ENCODE measurements at regions not wholly inside any gene's neighbourhood (a gene's known extent, or its start where the extent isn't known, plus 50 kb on each side); places are given as distances from the start of the nearest gene placed in this dataset.

- DNase-seq: no peak
- Mint-ChIP-seq H3K4me3 (no peak overlapping the region), H3K27ac (no peak overlapping the region), H3K9me3 (peaks cover 3 to 11% (median 6%) of the 10 kb centered on the region in 3 donors), H3K36me3 (no peaks in the 10 kb centered on the region), H3K4me1 (no peaks in the 10 kb centered on the region), H3K27me3 (no peaks in the 10 kb centered on the region)
- H3K36me3 ChIP-seq (ENCODE audit: control insufficient read depth in 2 of 2, extremely low read depth in 1 of 2, insufficient read depth in 1 of 2, low read length in 1 of 2): no peaks in the 10 kb centered on the region
- ChIA-PET POLR2A (no interaction called here), CTCF (no interaction called here)
- 68% methylated on average over 2 of the region's 2 CpGs for WGBS (ENCODE audit: insufficient coverage)
- no peaks in the 10 kb centered on the region for H3K27me3 ChIP-seq (replicated peaks in 1 of 2; ENCODE audit: control insufficient read depth in 2 of 2, extremely low read depth in 1 of 2, insufficient read depth in 2 of 2, low read length in 1 of 2)
- H3K27ac ChIP-seq (ENCODE audit: low read length): no peak overlapping the region
- H3K4me1 ChIP-seq (ENCODE audit: control insufficient read depth in 1 of 2, extremely low read depth in 1 of 2, insufficient read depth in 2 of 2, low read length in 2 of 2): no peaks in the 10 kb centered on the region
- no peaks in the 10 kb centered on the region for H3K9me3 ChIP-seq
- H3K4me3 ChIP-seq (ENCODE audit: control insufficient read depth in 1 of 2, extremely low read depth in 1 of 2, low read length in 1 of 2): no peak overlapping the region
- no peak for ATAC-seq (replicated peaks in 1 of 4)
Observed at GRCh38 chr5:105821800-105822199, 1848.9 kb downstream of the EFNA5 start.

GRCh38 chr5:105817914-105818313 lies 1852.8 kb downstream of the EFNA5 start:
- WGBS (ENCODE audit: insufficient coverage): no CpG with 5 or more reads among the region's 2 CpGs
- H3K9me3 ChIP-seq: no peaks in the 10 kb centered on the region
- DNase-seq: no peak
- peaks cover 0 to 16% (median 6%) of the 10 kb centered on the region in 3 donors for H3K9me3 Mint-ChIP-seq
- ATAC-seq (replicated peaks in 1 of 4): no peak
- no peaks in the 10 kb centered on the region for H3K36me3 Mint-ChIP-seq
- H3K4me1 Mint-ChIP-seq: no peaks in the 10 kb centered on the region
- no peak overlapping the region for H3K27ac ChIP-seq (ENCODE audit: low read length)
- no peaks in the 10 kb centered on the region for H3K27me3 Mint-ChIP-seq
- H3K36me3 ChIP-seq (ENCODE audit: control insufficient read depth in 2 of 2, extremely low read depth in 1 of 2, insufficient read depth in 1 of 2, low read length in 1 of 2): no peaks in the 10 kb centered on the region
- H3K27me3 ChIP-seq (replicated peaks in 1 of 2; ENCODE audit: control insufficient read depth in 2 of 2, extremely low read depth in 1 of 2, insufficient read depth in 2 of 2, low read length in 1 of 2): no peaks in the 10 kb centered on the region
- CTCF ChIA-PET: no interaction called here
- POLR2A ChIA-PET: no interaction called here
- H3K27ac Mint-ChIP-seq: no peak overlapping the region
- H3K4me3 Mint-ChIP-seq: no peak overlapping the region
- no peaks in the 10 kb centered on the region for H3K4me1 ChIP-seq (ENCODE audit: control insufficient read depth in 1 of 2, extremely low read depth in 1 of 2, insufficient read depth in 2 of 2, low read length in 2 of 2)
- H3K4me3 ChIP-seq (ENCODE audit: control insufficient read depth in 1 of 2, extremely low read depth in 1 of 2, low read length in 1 of 2): no peak overlapping the region

- ATAC-seq (replicated peaks in 1 of 4): no peak
Observed at GRCh38 chr5:105817416-105817815, 1853.3 kb downstream of the EFNA5 start.

GRCh38 chr5:105816961-105817360 lies 1853.8 kb downstream of the EFNA5 start:
- H3K4me1 ChIP-seq (ENCODE audit: control insufficient read depth in 1 of 2, extremely low read depth in 1 of 2, insufficient read depth in 2 of 2, low read length in 2 of 2): no peaks in the 10 kb centered on the region
- no peaks in the 10 kb centered on the region for H3K36me3 Mint-ChIP-seq
- ChIA-PET CTCF (no interaction called here), POLR2A (no interaction called here)
- no peak for DNase-seq
- no peaks in the 10 kb centered on the region for H3K9me3 ChIP-seq
- H3K4me3 Mint-ChIP-seq: no peak overlapping the region
- H3K4me1 Mint-ChIP-seq: no peaks in the 10 kb centered on the region
- H3K9me3 Mint-ChIP-seq: peaks cover 0 to 16% (median 6%) of the 10 kb centered on the region in 3 donors
- no peak overlapping the region for H3K4me3 ChIP-seq (ENCODE audit: control insufficient read depth in 1 of 2, extremely low read depth in 1 of 2, low read length in 1 of 2)
- no peak overlapping the region for H3K27ac Mint-ChIP-seq
- no CpG with 5 or more reads among the region's 1 CpG for WGBS (ENCODE audit: insufficient coverage)
- no peaks in the 10 kb centered on the region for H3K27me3 Mint-ChIP-seq
- H3K27ac ChIP-seq (ENCODE audit: low read length): no peak overlapping the region
- no peaks in the 10 kb centered on the region for H3K27me3 ChIP-seq (replicated peaks in 1 of 2; ENCODE audit: control insufficient read depth in 2 of 2, extremely low read depth in 1 of 2, insufficient read depth in 2 of 2, low read length in 1 of 2)
- H3K36me3 ChIP-seq (ENCODE audit: control insufficient read depth in 2 of 2, extremely low read depth in 1 of 2, insufficient read depth in 1 of 2, low read length in 1 of 2): no peaks in the 10 kb centered on the region
- ATAC-seq (replicated peaks in 1 of 4): no peak

More at GRCh38 chr5:105817416-105817815, 1853.3 kb downstream of the EFNA5 start:
- H3K27me3 Mint-ChIP-seq: no peaks in the 10 kb centered on the region
- H3K4me3 ChIP-seq (ENCODE audit: control insufficient read depth in 1 of 2, extremely low read depth in 1 of 2, low read length in 1 of 2): no peak overlapping the region
- CTCF ChIA-PET: no interaction called here
- H3K9me3 Mint-ChIP-seq: peaks cover 0 to 16% (median 6%) of the 10 kb centered on the region in 3 donors
- POLR2A ChIA-PET: no interaction called here
- H3K27ac ChIP-seq (ENCODE audit: low read length): no peak overlapping the region
- no peaks in the 10 kb centered on the region for H3K27me3 ChIP-seq (replicated peaks in 1 of 2; ENCODE audit: control insufficient read depth in 2 of 2, extremely low read depth in 1 of 2, insufficient read depth in 2 of 2, low read length in 1 of 2)
- H3K9me3 ChIP-seq: no peaks in the 10 kb centered on the region
- no peaks in the 10 kb centered on the region for H3K36me3 ChIP-seq (ENCODE audit: control insufficient read depth in 2 of 2, extremely low read depth in 1 of 2, insufficient read depth in 1 of 2, low read length in 1 of 2)
- no peak overlapping the region for H3K4me3 Mint-ChIP-seq
- H3K36me3 Mint-ChIP-seq: no peaks in the 10 kb centered on the region
- no peaks in the 10 kb centered on the region for H3K4me1 ChIP-seq (ENCODE audit: control insufficient read depth in 1 of 2, extremely low read depth in 1 of 2, insufficient read depth in 2 of 2, low read length in 2 of 2)
- WGBS (ENCODE audit: insufficient coverage): no CpG with 5 or more reads among the region's 3 CpGs
- DNase-seq: no peak
- H3K4me1 Mint-ChIP-seq: no peaks in the 10 kb centered on the region
- no peak overlapping the region for H3K27ac Mint-ChIP-seq

GRCh38 chr5:105812304-105812703 lies 1858.4 kb downstream of the EFNA5 start:
- Histone ChIP-seq H3K4me3 (ENCODE audit: control insufficient read depth in 1 of 2, extremely low read depth in 1 of 2, low read length in 1 of 2) (no peak overlapping the region), H3K36me3 (ENCODE audit: control insufficient read depth in 2 of 2, extremely low read depth in 1 of 2, insufficient read depth in 1 of 2, low read length in 1 of 2) (no peaks in the 10 kb centered on the region), H3K27ac (ENCODE audit: low read length) (no peak overlapping the region), H3K4me1 (ENCODE audit: control insufficient read depth in 1 of 2, extremely low read depth in 1 of 2, insufficient read depth in 2 of 2, low read length in 2 of 2) (no peaks in the 10 kb centered on the region), H3K27me3 (replicated peaks in 1 of 2; ENCODE audit: control insufficient read depth in 2 of 2, extremely low read depth in 1 of 2, insufficient read depth in 2 of 2, low read length in 1 of 2) (no peaks in the 10 kb centered on the region), H3K9me3 (no peaks in the 10 kb centered on the region)
- Mint-ChIP-seq H3K27me3 (no peaks in the 10 kb centered on the region), H3K36me3 (no peaks in the 10 kb centered on the region), H3K4me1 (no peaks in the 10 kb centered on the region), H3K4me3 (no peak overlapping the region), H3K9me3 (peaks cover 7 to 28% (median 10%) of the 10 kb centered on the region in 3 donors), H3K27ac (no peak overlapping the region)
- CTCF ChIA-PET: no interaction called here
- DNase-seq (no peak), ATAC-seq (replicated peaks in 1 of 4) (no peak)
- POLR2A ChIA-PET: no interaction called here
- no CpG with 5 or more reads among the region's 2 CpGs for WGBS (ENCODE audit: insufficient coverage)

GRCh38 chr5:105807951-105808350 lies 1862.8 kb downstream of the EFNA5 start:
- POLR2A ChIA-PET: no interaction called here

GRCh38 chr5:105807290-105807689 lies 1863.4 kb downstream of the EFNA5 start:
- no peaks in the 10 kb centered on the region for H3K36me3 ChIP-seq (ENCODE audit: control insufficient read depth in 2 of 2, extremely low read depth in 1 of 2, insufficient read depth in 1 of 2, low read length in 1 of 2)
- H3K27ac Mint-ChIP-seq: no peak overlapping the region
- H3K9me3 Mint-ChIP-seq: peaks cover 22 to 41% (median 25%) of the 10 kb centered on the region in 3 donors
- POLR2A ChIA-PET: no interaction called here
- H3K27ac ChIP-seq (ENCODE audit: low read length): no peak overlapping the region
- DNase-seq: no peak
- H3K4me1 ChIP-seq (ENCODE audit: control insufficient read depth in 1 of 2, extremely low read depth in 1 of 2, insufficient read depth in 2 of 2, low read length in 2 of 2): no peaks in the 10 kb centered on the region
- no CpG with 5 or more reads among the region's 1 CpG for WGBS (ENCODE audit: insufficient coverage)
- H3K27me3 Mint-ChIP-seq: no peaks in the 10 kb centered on the region
- no peaks in the 10 kb centered on the region for H3K27me3 ChIP-seq (replicated peaks in 1 of 2; ENCODE audit: control insufficient read depth in 2 of 2, extremely low read depth in 1 of 2, insufficient read depth in 2 of 2, low read length in 1 of 2)
- no peaks in the 10 kb centered on the region for H3K36me3 Mint-ChIP-seq
- H3K9me3 ChIP-seq: no peaks in the 10 kb centered on the region
- no peak overlapping the region for H3K4me3 Mint-ChIP-seq
- no peaks in the 10 kb centered on the region for H3K4me1 Mint-ChIP-seq
- CTCF ChIA-PET: no interaction called here
- no peak overlapping the region for H3K4me3 ChIP-seq (ENCODE audit: control insufficient read depth in 1 of 2, extremely low read depth in 1 of 2, low read length in 1 of 2)
- no peak for ATAC-seq (replicated peaks in 1 of 4)

More at GRCh38 chr5:105807951-105808350, 1862.8 kb downstream of the EFNA5 start:
- WGBS (ENCODE audit: insufficient coverage): 33% methylated on average over 1 of the region's 3 CpGs
- no peaks in the 10 kb centered on the region for H3K9me3 ChIP-seq
- Mint-ChIP-seq H3K9me3 (peaks cover 17 to 36% (median 20%) of the 10 kb centered on the region in 3 donors), H3K4me1 (no peaks in the 10 kb centered on the region), H3K27me3 (no peaks in the 10 kb centered on the region), H3K36me3 (no peaks in the 10 kb centered on the region), H3K4me3 (no peak overlapping the region), H3K27ac (no peak overlapping the region)
- CTCF ChIA-PET: no interaction called here
- no peaks in the 10 kb centered on the region for H3K36me3 ChIP-seq (ENCODE audit: control insufficient read depth in 2 of 2, extremely low read depth in 1 of 2, insufficient read depth in 1 of 2, low read length in 1 of 2)
- no peaks in the 10 kb centered on the region for H3K4me1 ChIP-seq (ENCODE audit: control insufficient read depth in 1 of 2, extremely low read depth in 1 of 2, insufficient read depth in 2 of 2, low read length in 2 of 2)
- H3K27me3 ChIP-seq (replicated peaks in 1 of 2; ENCODE audit: control insufficient read depth in 2 of 2, extremely low read depth in 1 of 2, insufficient read depth in 2 of 2, low read length in 1 of 2): no peaks in the 10 kb centered on the region
- DNase-seq: no peak
- H3K27ac ChIP-seq (ENCODE audit: low read length): no peak overlapping the region
- no peak for ATAC-seq (replicated peaks in 1 of 4)
- no peak overlapping the region for H3K4me3 ChIP-seq (ENCODE audit: control insufficient read depth in 1 of 2, extremely low read depth in 1 of 2, low read length in 1 of 2)

All from T-cell (primary cell).